NOMO-1 treated with DMSO at 0.1 percent for 48 hours (cell line): ENCODE measurements at regions not wholly inside any gene's neighbourhood (a gene's known extent, or its start where the extent isn't known, plus 50 kb on each side); places are given as distances from the start of the nearest gene placed in this dataset.

Experiments used
- DNase-seq: peaks from one replicate; lab custom pipeline; 2025; ENCODE audit not compliant: unreplicated experiment; lab: John Stamatoyannopoulos, UW

DNA sequence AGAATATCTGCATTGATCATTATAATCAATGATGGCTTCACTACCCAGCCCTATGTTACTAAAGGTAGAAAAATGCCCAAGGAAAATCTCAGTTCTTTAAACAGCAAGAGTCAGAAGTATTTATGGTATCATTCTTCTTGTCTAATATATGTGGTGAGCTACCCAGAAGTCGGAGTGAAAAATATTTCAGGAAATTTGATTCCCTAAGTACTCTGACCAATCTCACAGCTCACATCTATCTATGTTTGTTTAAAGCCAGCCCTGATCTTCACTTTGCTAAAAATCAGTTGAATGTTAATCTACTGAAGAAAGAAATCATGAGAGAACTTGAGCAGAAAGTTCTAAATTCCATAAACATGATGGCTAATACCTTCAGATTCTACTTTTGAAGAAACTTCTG, 522.9 kb upstream of the SLIT2 start:
- DNase-seq = no peak

DNA sequence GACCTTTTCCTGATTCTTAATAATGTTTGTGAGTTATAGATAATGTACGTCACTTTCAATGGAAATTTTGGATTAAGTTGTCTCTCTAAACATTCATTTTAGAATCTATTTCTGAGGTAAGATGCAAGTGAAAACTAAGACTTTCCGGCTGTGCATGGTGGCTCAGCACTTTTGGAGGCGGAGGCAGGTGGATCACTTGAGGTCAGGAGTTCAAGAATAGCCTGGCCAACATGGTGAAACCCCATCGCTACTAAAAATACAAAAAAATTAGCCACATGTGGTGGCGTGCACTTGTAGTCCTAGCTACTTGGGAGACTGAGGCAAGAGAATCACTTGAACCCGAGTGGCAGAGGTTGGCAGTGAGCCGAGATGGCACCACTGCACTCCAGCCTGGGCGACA, 524.6 kb upstream of the SLIT2 start:
- DNase-seq = no peak

DNA sequence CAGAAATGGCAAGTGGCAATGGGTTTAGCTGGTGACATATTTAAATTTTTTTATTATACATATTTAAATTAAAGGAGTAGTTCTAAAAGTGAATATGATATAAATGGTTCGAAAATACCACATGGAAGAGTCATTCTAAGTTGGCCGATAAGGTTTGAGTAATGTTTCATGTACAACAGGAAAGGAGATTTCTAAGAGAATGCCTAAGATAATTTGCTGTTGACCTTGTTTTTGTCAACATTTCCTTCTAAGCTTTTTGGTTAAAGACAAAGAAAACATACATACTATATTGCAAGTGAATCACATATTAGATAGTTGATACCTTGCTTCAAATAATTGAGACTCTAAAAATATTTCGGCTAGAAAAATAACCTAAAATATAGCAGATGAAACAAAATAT, 526.6 kb upstream of the SLIT2 start:
- DNase-seq = no peak

DNA sequence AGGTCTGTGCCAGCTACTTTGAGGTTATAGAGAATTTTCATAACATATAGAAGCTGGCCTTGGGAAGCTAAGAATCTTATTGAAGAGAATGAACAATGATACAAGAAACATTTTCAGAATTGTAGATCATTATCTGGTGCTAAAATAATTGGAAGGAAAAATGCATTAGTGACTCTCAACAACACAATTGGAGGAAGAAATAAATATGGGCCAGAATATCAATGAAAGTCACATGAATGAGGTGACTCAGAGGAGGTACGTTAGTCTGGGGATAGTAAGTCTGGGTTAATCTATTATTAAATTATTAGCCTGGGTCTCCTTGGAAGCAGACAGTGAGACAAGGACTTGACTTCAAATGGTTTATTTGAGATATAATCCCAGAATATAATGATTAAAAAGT, 529.3 kb upstream of the SLIT2 start:
- no peak for DNase-seq

DNA sequence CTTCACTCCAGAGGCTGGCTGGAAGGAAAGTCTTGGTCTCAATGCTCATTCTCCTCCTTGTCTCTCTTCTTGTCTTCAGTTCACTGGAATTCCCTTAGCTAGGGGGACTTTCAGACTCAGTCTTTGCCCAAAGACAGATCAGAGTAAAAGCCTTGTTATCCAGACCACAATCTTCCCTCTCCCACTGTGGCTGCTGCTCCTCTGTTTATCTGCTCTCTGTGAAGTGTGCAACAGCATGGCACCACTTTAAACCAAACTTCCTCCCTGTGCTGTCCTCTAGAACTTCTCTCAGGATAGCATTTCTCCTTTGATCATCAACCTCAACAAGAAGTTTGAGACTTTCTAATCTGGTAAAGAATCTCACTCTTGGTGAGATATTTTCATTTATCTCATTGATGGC, 530.1 kb upstream of the SLIT2 start:
- DNase-seq = no peak

DNA sequence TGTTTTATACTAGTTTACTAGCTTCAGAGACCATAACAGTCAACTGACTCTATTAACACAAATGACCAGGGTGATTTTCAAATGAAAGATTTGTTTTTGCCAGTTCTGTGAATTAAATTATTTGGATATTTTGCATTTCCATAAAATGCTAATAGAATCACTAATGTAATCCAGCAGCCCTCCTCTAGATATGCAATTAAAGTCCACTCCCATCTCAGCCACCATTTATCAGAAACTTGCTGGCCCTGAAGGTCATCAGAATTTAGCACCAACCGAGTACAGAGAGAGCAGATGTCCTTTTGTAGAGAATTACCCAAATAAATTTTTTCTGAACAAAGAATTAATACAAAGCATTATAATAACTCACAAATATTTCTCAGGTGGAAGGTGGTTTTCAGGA, 531.1 kb upstream of the SLIT2 start:
- no peak for DNase-seq

DNA sequence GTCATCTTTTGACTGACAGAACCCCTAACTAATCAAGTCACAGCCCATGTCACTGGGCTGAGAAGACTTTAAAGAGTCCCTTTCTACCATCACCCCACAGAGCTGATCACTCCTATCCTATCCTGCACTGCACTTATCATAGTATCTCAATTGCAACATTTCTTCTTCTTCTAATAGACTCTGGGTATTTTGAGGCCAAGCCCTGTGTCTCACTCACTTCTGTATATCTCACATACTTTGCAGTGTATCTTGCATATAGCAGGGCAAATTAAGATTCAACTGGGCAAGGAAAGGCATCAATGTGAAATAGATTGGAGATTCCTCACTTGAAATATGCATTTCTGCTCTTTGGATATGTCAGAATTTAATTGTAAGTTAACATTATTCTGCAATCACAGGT, 531.5 kb upstream of the SLIT2 start:
- no peak for DNase-seq

DNA sequence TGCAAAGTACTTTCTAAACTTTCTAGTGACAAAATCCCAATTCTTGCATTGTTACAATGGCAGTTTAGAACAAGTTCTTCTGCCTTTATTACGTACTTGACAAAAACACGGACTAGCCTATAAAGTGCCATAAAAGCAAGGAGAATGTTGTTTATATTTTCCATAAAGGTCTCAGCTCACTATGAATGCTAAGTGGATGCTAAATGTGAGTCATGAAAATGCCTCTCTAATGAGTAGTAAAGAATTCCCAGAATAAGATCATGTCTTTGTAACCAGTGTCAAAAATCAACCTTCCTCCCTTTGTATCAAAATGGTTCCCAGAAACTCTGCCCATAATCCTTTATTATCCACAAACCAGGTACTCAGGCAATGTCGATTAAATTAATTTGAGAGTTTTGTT, 539.8 kb upstream of the SLIT2 start:
- no peak for DNase-seq

DNA sequence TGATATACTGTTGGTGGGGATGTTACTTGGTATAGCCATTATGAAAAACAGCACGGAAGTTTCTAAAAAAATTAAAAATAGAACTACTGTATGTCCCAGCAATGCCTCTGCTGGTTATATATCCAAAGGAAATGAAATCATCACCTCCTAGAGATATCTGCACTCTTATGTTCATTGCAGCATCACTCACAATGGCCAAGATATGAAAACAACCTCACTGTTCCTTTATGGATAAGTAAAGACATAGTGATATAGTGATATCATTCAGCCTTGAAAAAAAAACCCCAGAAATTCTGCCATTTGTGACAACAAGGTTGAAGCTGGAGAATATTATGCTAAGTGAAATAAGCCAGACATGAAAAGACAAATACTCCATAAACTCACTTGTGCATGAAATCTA, 543.8 kb upstream of the SLIT2 start:
- no peak for DNase-seq

DNA sequence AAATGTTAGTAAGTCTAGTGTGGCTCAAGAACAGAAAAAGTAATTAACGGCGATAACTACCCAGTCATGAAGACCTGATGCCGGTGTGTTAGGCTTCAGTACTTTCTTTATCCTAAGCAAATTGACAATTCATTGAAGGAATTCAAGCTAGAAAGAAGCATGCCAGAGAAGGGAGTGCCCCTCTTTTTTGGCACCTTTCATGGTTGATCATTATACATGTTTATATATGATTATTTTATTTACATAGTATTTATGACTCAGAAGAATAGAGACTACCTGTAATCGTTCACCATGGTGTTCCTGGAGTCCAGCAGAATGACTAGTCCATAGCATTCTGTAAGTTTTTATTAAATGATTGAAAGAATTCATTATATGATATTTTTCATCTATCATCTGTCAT, 548.3 kb upstream of the SLIT2 start:
- no peak for DNase-seq

DNA sequence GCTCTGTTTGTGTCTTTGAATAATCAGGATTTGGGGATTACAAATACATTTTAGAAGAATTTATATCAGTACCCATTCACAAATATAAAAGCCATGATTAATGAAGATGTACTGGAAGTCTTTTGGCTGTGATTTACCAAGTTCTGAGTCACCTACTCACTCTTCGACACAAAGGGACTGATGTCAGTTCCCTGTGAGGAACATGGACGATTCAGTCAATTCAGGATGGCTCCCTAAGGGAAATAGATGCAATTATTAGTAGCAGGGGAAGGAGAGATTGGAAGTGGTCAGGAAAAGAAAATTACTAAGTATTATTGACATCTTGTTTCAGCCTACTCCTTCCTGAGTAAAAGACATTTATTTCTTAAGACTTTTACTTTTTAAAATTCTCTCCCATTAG, 550.7 kb upstream of the SLIT2 start:
- no peak for DNase-seq

DNA sequence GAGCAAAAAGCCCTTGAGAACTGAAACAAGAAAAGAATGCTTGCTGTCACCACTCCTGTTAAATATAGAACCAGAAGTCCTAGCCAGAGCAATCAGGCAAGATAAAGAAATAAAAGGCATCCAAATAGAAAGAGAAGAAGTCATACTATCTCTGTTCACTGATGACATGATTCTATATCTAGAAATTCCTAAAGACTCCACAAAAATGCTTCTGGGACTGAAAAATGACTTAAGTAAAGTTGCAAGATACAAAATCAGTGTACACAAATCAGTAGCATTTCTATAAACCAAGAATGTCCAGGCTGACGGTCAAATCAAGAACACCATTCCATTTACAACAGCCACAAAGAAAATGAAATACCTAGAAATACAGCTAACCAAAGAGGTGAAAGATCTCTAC, 552.7 kb upstream of the SLIT2 start:
- DNase-seq = no peak

DNA sequence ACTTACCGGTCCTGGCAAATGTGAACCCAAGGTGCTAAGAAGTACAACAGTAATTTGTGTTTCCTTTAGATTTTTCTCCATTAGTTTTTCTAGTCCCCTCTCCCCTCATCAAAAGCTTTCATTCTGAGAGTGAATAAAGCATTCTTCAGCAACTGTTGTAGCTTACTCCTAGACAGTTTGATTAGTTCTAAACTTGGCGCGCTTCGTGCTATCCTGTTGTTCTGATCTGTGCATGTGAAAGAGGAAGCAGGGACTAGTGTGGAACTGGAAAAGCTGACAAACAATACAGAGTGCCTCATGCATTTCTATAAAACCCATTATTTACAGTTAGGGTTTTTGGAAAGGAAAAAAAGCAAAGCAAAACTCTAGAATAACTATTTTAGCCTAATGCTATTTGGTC, 556.9 kb upstream of the SLIT2 start:
- no peak for DNase-seq

DNA sequence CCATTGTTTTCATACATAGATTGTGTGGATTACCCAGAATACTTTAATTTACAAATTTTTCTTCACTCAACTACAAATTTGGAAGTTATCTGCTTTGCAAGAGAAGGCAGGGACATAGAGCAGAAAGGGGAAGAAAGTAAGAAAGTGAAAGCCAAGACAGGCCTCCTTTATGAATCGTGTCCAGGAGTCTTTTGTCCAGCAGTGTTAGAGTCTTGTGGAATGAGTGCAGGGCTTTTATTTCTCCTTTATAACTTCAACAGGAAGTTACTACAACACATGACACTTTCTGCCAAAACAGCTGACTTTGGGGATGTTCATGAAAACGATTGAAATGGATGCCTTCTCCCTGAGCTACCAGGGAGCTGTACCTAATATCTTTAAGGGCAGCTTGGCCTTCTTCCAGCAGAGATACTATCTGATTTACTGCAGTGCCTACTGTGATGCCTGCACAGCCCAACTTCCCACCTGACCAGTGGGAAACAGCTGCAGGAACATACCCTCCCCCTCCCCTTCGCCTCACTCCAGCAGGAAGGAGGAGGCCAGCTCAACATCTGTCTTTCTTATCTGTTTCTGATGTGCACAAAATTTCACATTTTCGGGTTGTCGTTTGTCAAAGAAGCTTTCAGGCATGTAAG, 557.7 kb upstream of the SLIT2 start:
- DNase-seq = no peak

DNA sequence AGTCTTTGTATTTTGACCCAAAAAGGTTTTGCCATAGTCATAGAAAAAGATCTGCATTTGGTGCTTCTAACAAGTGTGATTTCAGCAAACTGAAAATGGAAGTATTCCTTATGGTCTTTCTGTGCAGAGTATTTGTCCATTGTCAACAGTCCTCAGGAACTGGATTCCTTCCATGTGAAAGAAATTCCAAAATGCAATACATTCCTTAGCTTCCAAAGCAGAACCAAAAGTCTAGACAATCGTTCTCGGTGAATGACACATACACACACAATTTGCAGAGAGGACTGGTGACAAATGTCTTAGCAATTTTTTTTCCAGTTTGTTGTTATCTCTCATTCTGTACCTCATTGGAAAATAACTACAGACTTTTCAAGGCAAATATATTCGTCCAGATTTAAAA, 562.2 kb upstream of the SLIT2 start:
- no peak for DNase-seq

DNA sequence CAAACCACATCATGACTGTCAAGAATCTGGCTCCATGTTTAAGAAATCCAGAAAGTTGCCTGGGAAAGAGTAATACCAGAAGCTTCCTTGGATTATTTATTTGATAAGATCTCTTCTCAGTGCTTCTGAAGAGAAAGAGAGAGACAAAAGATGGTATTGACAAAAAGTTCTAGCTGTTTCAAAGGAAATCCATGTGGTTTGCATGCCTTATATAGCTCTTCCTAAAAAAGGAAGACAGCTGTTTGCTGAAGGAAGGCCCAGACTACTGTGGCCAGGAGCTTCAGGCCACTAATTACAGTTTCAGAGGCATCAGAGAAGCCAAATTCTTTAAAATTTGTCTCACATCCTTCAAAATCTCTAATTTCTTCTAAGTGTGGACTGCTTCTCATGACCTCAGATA, 565.2 kb upstream of the SLIT2 start:
- no peak for DNase-seq

DNA sequence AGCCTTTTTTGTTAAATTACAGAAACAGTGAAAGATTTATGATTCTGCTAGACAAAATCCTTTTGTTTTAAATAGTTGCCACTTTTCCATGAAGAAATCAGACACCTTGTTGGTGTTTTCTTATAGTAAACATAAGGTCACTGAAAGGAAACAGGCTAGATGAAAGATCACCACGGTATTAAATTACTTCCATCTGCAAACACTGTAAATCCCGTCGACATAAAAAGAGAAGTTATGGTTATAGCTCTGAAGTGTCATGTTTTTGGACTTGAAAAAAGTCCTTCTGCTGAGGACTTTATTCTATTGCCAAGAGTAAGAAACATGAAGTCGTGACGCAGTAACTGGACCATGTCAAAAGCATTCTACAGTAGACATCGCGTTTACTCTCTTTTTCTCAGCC, 567.6 kb upstream of the SLIT2 start:
- DNase-seq = no peak

DNA sequence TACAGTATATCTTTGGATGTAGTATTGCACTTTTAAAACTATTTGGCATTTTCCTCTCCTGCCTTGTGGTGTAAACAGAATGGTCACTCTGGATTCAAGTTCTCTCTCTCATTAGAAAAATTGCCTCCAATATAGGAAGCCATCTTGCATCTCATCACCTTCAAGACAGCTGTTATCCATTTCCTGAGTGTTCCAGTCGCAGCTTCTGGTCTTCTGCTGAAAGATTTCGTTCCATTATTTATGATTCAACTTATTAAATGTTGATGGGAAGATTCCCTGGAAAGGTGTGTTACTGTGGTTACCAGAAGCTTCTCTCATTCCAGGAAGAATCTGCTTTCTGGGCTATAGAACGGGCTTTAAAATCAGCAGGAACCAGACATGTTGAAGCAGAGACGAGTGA, 568.3 kb upstream of the SLIT2 start:
- DNase-seq = no peak

DNA sequence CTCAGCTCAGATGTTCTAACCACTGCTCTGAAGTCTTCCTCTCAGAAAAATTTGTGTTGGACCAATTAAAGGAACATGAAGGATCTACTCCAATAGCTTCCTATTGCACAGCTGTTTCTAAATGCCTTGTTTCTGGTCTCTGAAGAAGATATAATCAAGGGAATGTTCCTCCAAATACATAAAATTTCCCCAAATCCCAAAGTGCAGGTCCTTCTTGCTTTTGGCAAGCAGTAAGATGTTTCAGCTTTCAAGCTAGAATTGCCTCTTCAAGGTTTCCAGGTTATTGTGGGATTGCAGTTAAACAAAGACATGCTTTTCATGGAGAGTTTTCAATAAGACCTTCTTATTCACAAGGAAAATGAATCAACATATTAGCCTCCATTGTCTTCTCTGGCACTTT, 574.5 kb upstream of the SLIT2 start:
- no peak for DNase-seq

DNA sequence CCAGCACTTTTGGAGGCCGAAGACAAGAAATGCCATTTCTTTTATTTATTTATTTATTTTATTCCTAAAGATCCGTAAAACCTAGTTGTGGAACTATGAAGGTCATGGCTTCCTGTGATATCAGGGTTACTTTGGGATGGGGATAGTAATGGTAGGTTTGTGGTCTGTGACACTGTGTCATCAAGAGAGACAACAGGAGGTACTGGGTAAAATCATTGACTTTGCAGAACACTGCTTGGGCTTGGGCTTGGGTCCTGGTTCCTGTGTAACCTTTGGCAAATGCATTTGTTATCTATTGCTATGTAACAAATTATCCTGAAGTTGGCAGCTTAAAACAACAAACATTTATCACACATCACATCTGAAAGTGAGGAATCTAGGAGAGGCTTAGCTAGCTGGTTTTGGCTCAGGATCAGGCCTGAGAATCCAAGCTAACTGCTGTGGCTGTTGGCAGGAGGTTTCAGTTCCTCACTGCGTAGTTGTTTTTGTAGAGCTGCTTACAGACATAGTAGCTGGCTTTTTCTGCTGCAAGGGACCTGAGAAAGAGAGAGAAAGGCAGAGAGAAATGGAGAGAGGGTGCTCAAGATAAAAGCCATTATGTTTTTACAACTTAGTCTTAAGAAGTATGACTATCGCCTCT, 576.4 kb upstream of the SLIT2 start:
- no peak for DNase-seq

DNA sequence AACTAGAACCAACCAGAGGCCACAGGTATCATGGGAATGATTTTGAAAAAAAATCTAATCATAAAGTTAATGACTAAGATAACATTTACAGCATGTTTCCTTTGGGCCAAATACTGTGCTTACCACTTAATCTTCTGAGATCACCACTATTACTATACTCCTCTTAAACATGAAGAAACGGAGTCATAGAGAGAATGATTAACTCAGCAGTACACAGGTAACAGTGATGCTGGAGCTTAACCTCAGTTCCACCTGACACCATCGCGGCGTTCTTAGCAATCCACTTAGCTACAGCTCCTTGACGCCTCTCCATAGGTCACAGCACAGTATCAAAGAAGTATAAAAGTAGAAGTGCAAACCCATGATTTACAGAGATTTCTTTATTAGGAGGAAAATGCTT, 592.6 kb upstream of the SLIT2 start:
- DNase-seq = no peak

DNA sequence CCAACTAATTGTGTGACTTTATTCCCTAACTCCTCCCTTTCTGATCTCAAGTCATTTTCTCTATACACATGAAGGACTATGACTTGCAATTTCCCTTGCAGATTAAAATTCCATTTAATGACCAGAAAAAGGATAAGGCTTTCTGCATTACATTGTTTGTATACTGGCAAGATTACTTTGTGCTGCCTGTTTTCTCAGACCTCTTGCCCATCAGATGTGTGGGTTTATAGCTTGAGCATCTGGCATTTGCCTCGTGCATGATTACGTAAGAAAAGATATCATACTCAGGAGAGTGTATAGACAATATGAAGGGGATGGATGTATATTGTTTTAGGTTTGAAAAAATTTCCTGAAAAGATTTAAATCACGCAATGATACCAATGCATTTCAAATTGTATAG, 593.8 kb upstream of the SLIT2 start:
- DNase-seq = no peak

DNA sequence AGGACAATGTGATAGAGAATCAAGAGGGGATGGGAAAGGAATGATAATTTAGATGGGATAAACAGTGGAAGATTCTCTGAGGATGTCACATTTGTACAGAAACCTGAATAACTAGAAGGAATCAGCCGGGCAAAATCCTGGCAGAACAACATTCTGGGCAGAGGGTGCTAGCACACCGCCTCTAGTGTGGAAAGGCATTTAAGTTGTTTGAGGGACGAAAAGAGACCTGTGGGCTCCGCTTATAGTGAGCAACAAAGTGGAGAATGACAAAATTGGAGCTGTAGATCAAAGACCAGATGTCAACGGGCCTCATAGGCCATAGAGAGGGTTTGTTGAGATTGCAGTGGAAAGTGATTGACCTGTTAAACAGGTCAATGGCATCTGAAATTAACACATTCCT, 596.0 kb upstream of the SLIT2 start:
- no peak for DNase-seq
